ENCODE measurements at regions not wholly inside any gene's neighbourhood (a gene's known extent, or its start where the extent isn't known, plus 50 kb on each side); places are given as distances from the start of the nearest gene placed in this dataset.
"Not testable (repeated sequence)": the region's sequence is repeated elsewhere in the genome, so short reads cannot be mapped to it uniquely, and the experiment has no call there.

DNA sequence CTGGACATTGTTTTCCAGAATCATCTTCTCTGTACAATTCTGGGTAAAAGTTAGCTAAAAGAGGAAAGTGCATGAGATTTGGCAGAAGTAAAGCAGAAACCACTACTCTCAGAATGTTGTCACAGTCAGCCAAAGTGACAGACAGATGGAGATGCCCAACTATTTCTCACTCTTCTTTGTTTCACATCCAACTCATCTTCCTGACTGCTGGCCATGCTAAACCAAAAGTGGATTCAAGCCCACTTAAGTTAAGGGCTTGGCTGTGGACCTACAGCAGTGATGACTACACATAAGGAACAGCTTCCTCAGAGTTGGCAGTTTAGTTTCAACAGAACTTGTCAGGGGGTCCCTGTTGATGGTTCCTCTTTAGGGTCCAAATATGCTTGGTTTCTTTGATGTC, 730.2 kb downstream of the LRRIQ3 start:
- Histone ChIP-seq H3K4me3 (ENCODE audit: severe bottlenecking) (no peak overlapping the region), H3K4me1 (ENCODE audit: insufficient read depth, poor library complexity, severe bottlenecking) (no peaks in the 10 kb centered on the region), H3K27me3 (ENCODE audit: insufficient read depth, poor library complexity, severe bottlenecking) (no peaks in the 10 kb centered on the region), H3K36me3 (ENCODE audit: low read depth) (no peaks in the 10 kb centered on the region), H3K27ac (ENCODE audit: poor library complexity, severe bottlenecking) (no peak overlapping the region), H3K9me3 (ENCODE audit: severe bottlenecking) (no peaks in the 10 kb centered on the region)
- no peak for ATAC-seq (ENCODE audit: low read depth)
- DNase-seq (ENCODE audit: low spot score): no peak
- TF ChIP-seq CTCF (IDR thresholded peaks at IDR 0.05; ENCODE audit: poor library complexity, severe bottlenecking): no peak

- TF ChIP-seq CTCF (IDR thresholded peaks at IDR 0.05; ENCODE audit: poor library complexity, severe bottlenecking): no peak
- no peak overlapping the region for H3K4me3 ChIP-seq (ENCODE audit: severe bottlenecking)
- no peaks in the 10 kb centered on the region for H3K9me3 ChIP-seq (ENCODE audit: severe bottlenecking)
- DNase-seq (ENCODE audit: low spot score) (no peak), ATAC-seq (ENCODE audit: low read depth) (no peak)
- H3K27me3 ChIP-seq (ENCODE audit: insufficient read depth, poor library complexity, severe bottlenecking): no peaks in the 10 kb centered on the region
- H3K36me3 ChIP-seq (ENCODE audit: low read depth): no peaks in the 10 kb centered on the region
- H3K4me1 ChIP-seq (ENCODE audit: insufficient read depth, poor library complexity, severe bottlenecking): no peaks in the 10 kb centered on the region
- no peak overlapping the region for H3K27ac ChIP-seq (ENCODE audit: poor library complexity, severe bottlenecking)
Observed at GRCh38 chr1:73463873-73464272, 734.1 kb downstream of the LRRIQ3 start.

- H3K27me3 ChIP-seq (ENCODE audit: insufficient read depth, poor library complexity, severe bottlenecking): no peaks in the 10 kb centered on the region
- no peaks in the 10 kb centered on the region for H3K9me3 ChIP-seq (ENCODE audit: severe bottlenecking)
- H3K36me3 ChIP-seq (ENCODE audit: low read depth): no peaks in the 10 kb centered on the region
- DNase-seq (ENCODE audit: low spot score) (no peak), ATAC-seq (ENCODE audit: low read depth) (no peak)
- H3K4me3 ChIP-seq (ENCODE audit: severe bottlenecking): no peak overlapping the region
- no peak overlapping the region for H3K27ac ChIP-seq (ENCODE audit: poor library complexity, severe bottlenecking)
- H3K4me1 ChIP-seq (ENCODE audit: insufficient read depth, poor library complexity, severe bottlenecking): no peaks in the 10 kb centered on the region
- TF ChIP-seq CTCF (IDR thresholded peaks at IDR 0.05; ENCODE audit: poor library complexity, severe bottlenecking): peak; percentile 14
Observed at GRCh38 chr1:73452522-73452921, 745.5 kb downstream of the LRRIQ3 start.

GRCh38 chr1:73450668-73451067, 747.3 kb downstream of the LRRIQ3 start:
- not testable (repeated sequence) for H3K4me1 ChIP-seq (ENCODE audit: insufficient read depth, poor library complexity, severe bottlenecking); H3K27me3 ChIP-seq (ENCODE audit: insufficient read depth, poor library complexity, severe bottlenecking); H3K27ac ChIP-seq (ENCODE audit: poor library complexity, severe bottlenecking); DNase-seq (ENCODE audit: low spot score); H3K9me3 ChIP-seq (ENCODE audit: severe bottlenecking); H3K4me3 ChIP-seq (ENCODE audit: severe bottlenecking); H3K36me3 ChIP-seq (ENCODE audit: low read depth); ATAC-seq (ENCODE audit: low read depth)

DNA sequence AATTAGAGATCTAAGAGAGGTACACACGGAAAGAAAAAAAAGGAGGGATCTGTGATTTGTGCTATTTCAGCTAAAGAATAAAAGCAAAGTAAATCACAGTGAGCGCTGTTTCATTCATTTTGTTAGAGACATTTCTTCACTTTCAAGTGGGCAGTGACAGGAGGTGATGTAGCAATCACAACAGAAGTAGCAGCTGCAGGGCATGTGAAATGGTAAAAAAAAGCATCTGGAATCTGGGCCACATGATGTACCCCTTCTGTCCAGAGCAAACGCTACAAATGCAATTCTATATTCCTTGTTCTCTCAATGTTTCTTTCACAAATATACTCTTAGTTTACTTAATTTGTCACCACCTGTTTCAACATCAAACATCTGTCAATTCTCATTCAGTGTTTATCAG, 786.5 kb downstream of the LRRIQ3 start:
- DNase-seq (ENCODE audit: low spot score) (no peak), ATAC-seq (ENCODE audit: low read depth) (no peak)
- Histone ChIP-seq H3K4me3 (ENCODE audit: severe bottlenecking) (no peak overlapping the region), H3K27me3 (ENCODE audit: insufficient read depth, poor library complexity, severe bottlenecking) (peaks cover 4% of the 10 kb centered on the region), H3K9me3 (ENCODE audit: severe bottlenecking) (no peaks in the 10 kb centered on the region), H3K27ac (ENCODE audit: poor library complexity, severe bottlenecking) (no peak overlapping the region), H3K36me3 (ENCODE audit: low read depth) (no peaks in the 10 kb centered on the region), H3K4me1 (ENCODE audit: insufficient read depth, poor library complexity, severe bottlenecking) (no peaks in the 10 kb centered on the region)
- no peak for TF ChIP-seq CTCF (IDR thresholded peaks at IDR 0.05; ENCODE audit: poor library complexity, severe bottlenecking)

Data from RWPE2 (cell line).